OCI-LY7 (cell line): ENCODE measurements at regions not wholly inside any gene's neighbourhood (a gene's known extent, or its start where the extent isn't known, plus 50 kb on each side); places are given as distances from the start of the nearest gene placed in this dataset.

Experiments used
- BruUV-seq: library from RNA; stranded (reverse); fragments of 400-500 nt; replicated peaks from 2 replicates; lab custom pipeline; 2021; lab: Mats Ljungman, UMichigan
- CTCF ChIA-PET: fragments of 300-600 bp; sonication (Branson Sonifier 250); formaldehyde crosslinking; loops from one replicate; lab custom pipeline; 2022; ENCODE audit warnings: antibody characterized with exemption; ENCODE audit not compliant: unreplicated experiment; lab: Charles Lee
- POLR2A ChIA-PET: fragments of 300-600 bp; sonication (Branson Sonifier 250); formaldehyde crosslinking; loops from one replicate; lab custom pipeline; 2022; ENCODE audit warnings: antibody characterized with exemption; lab: Charles Lee
- DNase-seq: peaks from one replicate; pipeline ENCODE4 v3.0.0-alpha.2; 2015; ENCODE audit warnings: low spot score
- H2AFZ ChIP-seq: fragments of 200-600 bp; sonication (generic), shearing (Covaris generic); 2 replicates; pipeline ENCODE4 v1.6.1; 2014; ENCODE audit warnings: mild to moderate bottlenecking, antibody characterized with exemption, low read length, moderate library complexity
- H3K27ac ChIP-seq: fragments of 200-600 bp; sonication (generic); 2 replicates; pipeline ENCODE4 v1.5.1; 2014; ENCODE audit warnings: mixed run types, low read depth, mild to moderate bottlenecking, moderate library complexity, low read length, inconsistent platforms; ENCODE audit not compliant: poor library complexity, severe bottlenecking
- H3K36me3 ChIP-seq: fragments of 200-600 bp; sonication (generic); 2 replicates; pipeline ENCODE4 v1.6.1; 2014; ENCODE audit warnings: mild to moderate bottlenecking, antibody characterized with exemption, low read length, moderate library complexity, mixed read lengths; ENCODE audit not compliant: insufficient read depth
- H3K4me1 ChIP-seq: fragments of 200-600 bp; sonication (generic); 2 replicates; pipeline ENCODE4 v1.5.1; 2014; ENCODE audit warnings: mild to moderate bottlenecking, low read length; ENCODE audit not compliant: insufficient read depth, poor library complexity, severe bottlenecking
- H3K4me2 ChIP-seq: fragments of 200-600 bp; sonication (generic); 2 replicates; pipeline ENCODE4 v1.6.1; 2014; ENCODE audit warnings: mild to moderate bottlenecking, low read length
- H3K4me3 ChIP-seq: fragments of 200-600 bp; sonication (generic); 2 replicates; pipeline ENCODE4 v1.5.1; 2014; ENCODE audit warnings: mild to moderate bottlenecking, low read depth, low read length; ENCODE audit not compliant: poor library complexity, severe bottlenecking
- H3K79me2 ChIP-seq: fragments of 200-600 bp; sonication (generic); 2 replicates; pipeline ENCODE4 v1.6.1; 2016; ENCODE audit warnings: low read depth, mild to moderate bottlenecking, low read length, moderate library complexity, mixed read lengths; ENCODE audit not compliant: insufficient read depth
- H3K9me2 ChIP-seq: fragments of 200-600 bp; sonication (generic); 2 replicates; pipeline ENCODE4 v1.6.1; 2016; ENCODE audit warnings: mild to moderate bottlenecking, low read length, mixed read lengths; ENCODE audit not compliant: insufficient read depth
- H3K9me3 ChIP-seq: fragments of 200-600 bp; sonication (generic); 2 replicates; pipeline ENCODE4 v1.6.1; 2014; ENCODE audit warnings: mild to moderate bottlenecking, mixed run types, low read length, mixed read lengths
- H4K20me1 ChIP-seq: fragments of 200-600 bp; sonication (generic); 2 replicates; pipeline ENCODE4 v1.6.1; 2014; ENCODE audit warnings: mild to moderate bottlenecking, antibody characterized with exemption, low read length, moderate library complexity, mixed read lengths; ENCODE audit not compliant: insufficient read depth
- EZH2phosphoT487 ChIP-seq: fragments of 200-600 bp; sonication (generic); IDR thresholded peaks from 2 replicates; pipeline ENCODE4 v1.6.1; 2018; ENCODE audit warnings: low read depth, borderline replicate concordance, mild to moderate bottlenecking, mixed run types, antibody characterized with exemption, low read length, moderate library complexity, mixed read lengths
- intact Hi-C: fragments of 100-400 bp; cut with micrococcal nuclease; formaldehyde crosslinking; loops from one replicate; pipeline ENCODE4 v1.10.0; 2022; ENCODE audit not compliant: unreplicated experiment
- TF ChIP-seq, protein P1 (sequence below): fragments of 200-600 bp; sonication (generic); conservative IDR thresholded peaks from 2 replicates; pipeline ENCODE4 v1.5.1; 2014; ENCODE audit warnings: mild to moderate bottlenecking, antibody characterized with exemption, low read length, moderate library complexity, mixed read lengths

- no peaks in the 10 kb centered on the region for H3K9me3 ChIP-seq
- BruUV-seq = no TSS peak
- no peaks in the 10 kb centered on the region for H3K4me1 ChIP-seq
- H3K9me2 ChIP-seq = no peaks in the 10 kb centered on the region
- H3K36me3 ChIP-seq = no peaks in the 10 kb centered on the region
- ChIA-PET CTCF (no interaction called here), POLR2A (interaction anchor here (0.6 kb wide), 1 partner anchor 91 kb away, joined by 3 read pairs; no protein-coding TSS in a partner anchor)
- no peaks in the 10 kb centered on the region for H3K79me2 ChIP-seq
- no peak for DNase-seq
- no peaks in the 10 kb centered on the region for H4K20me1 ChIP-seq
- intact Hi-C loops = no loop called here
- H3K27ac ChIP-seq = no peak overlapping the region
- no peak overlapping the region for H2AFZ ChIP-seq
- TF ChIP-seq EZH2phosphoT487 = no peak
- TF ChIP-seq, protein P1, sequence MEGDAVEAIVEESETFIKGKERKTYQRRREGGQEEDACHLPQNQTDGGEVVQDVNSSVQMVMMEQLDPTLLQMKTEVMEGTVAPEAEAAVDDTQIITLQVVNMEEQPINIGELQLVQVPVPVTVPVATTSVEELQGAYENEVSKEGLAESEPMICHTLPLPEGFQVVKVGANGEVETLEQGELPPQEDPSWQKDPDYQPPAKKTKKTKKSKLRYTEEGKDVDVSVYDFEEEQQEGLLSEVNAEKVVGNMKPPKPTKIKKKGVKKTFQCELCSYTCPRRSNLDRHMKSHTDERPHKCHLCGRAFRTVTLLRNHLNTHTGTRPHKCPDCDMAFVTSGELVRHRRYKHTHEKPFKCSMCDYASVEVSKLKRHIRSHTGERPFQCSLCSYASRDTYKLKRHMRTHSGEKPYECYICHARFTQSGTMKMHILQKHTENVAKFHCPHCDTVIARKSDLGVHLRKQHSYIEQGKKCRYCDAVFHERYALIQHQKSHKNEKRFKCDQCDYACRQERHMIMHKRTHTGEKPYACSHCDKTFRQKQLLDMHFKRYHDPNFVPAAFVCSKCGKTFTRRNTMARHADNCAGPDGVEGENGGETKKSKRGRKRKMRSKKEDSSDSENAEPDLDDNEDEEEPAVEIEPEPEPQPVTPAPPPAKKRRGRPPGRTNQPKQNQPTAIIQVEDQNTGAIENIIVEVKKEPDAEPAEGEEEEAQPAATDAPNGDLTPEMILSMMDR = no peak
- H3K4me3 ChIP-seq = no peak overlapping the region
- H3K4me2 ChIP-seq = no peak overlapping the region
These were observed 96.5 kb upstream of the MED13 start for GRCh38 chr17:62161405-62162148.

GRCh38 chr17:62160816-62161215, 95.7 kb upstream of the MED13 start:
- Histone ChIP-seq H2AFZ (no peak overlapping the region), H3K36me3 (no peaks in the 10 kb centered on the region), H3K27ac (no peak overlapping the region), H3K79me2 (no peaks in the 10 kb centered on the region), H3K9me3 (no peaks in the 10 kb centered on the region), H4K20me1 (no peaks in the 10 kb centered on the region), H3K4me3 (no peak overlapping the region), H3K4me2 (no peak overlapping the region), H3K9me2 (no peaks in the 10 kb centered on the region), H3K4me1 (no peaks in the 10 kb centered on the region)
- POLR2A ChIA-PET = interaction anchor here (0.6 kb wide), 1 partner anchor 90 kb away, joined by 3 read pairs; no protein-coding TSS in a partner anchor
- TF ChIP-seq, protein P1 = no peak
- TF ChIP-seq EZH2phosphoT487 = no peak
- intact Hi-C loops = no loop called here
- BruUV-seq = no TSS peak
- CTCF ChIA-PET = no interaction called here
- no peak for DNase-seq

DNA sequence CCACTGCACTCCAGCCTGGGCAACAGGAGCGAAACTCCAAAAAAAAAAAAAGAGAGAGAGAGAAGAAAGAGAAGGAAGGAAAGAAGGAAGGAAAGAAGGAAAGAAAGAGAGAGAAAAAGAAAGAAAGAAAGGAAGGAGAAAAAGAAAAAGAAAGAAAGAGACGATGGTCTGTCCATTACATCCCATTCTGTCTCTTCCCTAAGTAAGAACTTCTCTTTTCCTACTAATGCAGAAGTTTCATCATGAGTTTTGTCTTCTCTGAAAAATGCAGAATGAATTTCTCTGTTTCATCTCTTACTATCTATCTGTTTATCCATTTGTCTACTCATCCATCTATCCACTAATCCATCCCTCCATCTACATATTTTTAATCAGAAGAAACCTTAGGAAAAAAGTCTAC, 94.9 kb upstream of the MED13 start:
- no TSS peak for BruUV-seq
- no peak for DNase-seq
- Histone ChIP-seq H3K79me2 (no peaks in the 10 kb centered on the region), H3K9me2 (no peaks in the 10 kb centered on the region), H2AFZ (no peak overlapping the region), H3K4me3 (no peak overlapping the region), H3K9me3 (no peaks in the 10 kb centered on the region), H3K4me1 (no peaks in the 10 kb centered on the region), H3K36me3 (no peaks in the 10 kb centered on the region), H3K4me2 (no peak overlapping the region), H4K20me1 (no peaks in the 10 kb centered on the region), H3K27ac (no peak overlapping the region)
- intact Hi-C loops = no loop called here
- CTCF ChIA-PET = no interaction called here
- POLR2A ChIA-PET = no interaction called here
- no peak for TF ChIP-seq EZH2phosphoT487
- TF ChIP-seq, protein P1 = no peak
